Right cardiac atrium (tissue), 5 donors: ENCODE measurements at regions not wholly inside any gene's neighbourhood (a gene's known extent, or its start where the extent isn't known, plus 50 kb on each side); places are given as distances from the start of the nearest gene placed in this dataset.

Experiments used
- ATAC-seq, 2 donors: fragments of 200-7000 bp; cut with Tn5 transposase; one replicate each; pipeline versions ENCODE4 v1.8.0 to v1.9.1; 2020; ENCODE audit warnings: moderate library complexity in 2 of 2, mild to moderate bottlenecking in 1 of 2
- DNase-seq, 3 donors: peaks; one replicate each; pipeline ENCODE4 v3.0.0-alpha.2; 2020
- H3K27ac ChIP-seq: one replicate; pipeline ENCODE4 v1.5.1; 2013; ENCODE audit warnings: mild to moderate bottlenecking, low read length, control low read depth, moderate library complexity
- H3K27me3 ChIP-seq: one replicate; pipeline ENCODE4 v1.6.1; 2013; ENCODE audit not compliant: control insufficient read depth, insufficient read depth
- H3K4me1 ChIP-seq: one replicate; pipeline ENCODE4 v1.6.1; 2013; ENCODE audit warnings: low read length; ENCODE audit not compliant: control insufficient read depth, insufficient read depth
- H3K4me3 ChIP-seq: one replicate; pipeline ENCODE4 v1.5.1; 2013; ENCODE audit warnings: low read length, control low read depth
- H3K9me3 ChIP-seq: one replicate; pipeline ENCODE4 v1.6.1; 2013; ENCODE audit warnings: low read length; ENCODE audit not compliant: control insufficient read depth
- WGBS: extraction: QIAGEN DNeasy Blood & Tissue Kit; methylation state at CpG from one replicate; pipeline ENCODE4 v1.1.7; 2013; 5-methylcytosine and 5-hydroxymethylcytosine counted together
- intact Hi-C, 4 donors: fragments of 100-400 bp; cut with DNase I; formaldehyde crosslinking; loops; one replicate each; pipeline versions ENCODE4 v1.11.0 to v1.14.0; 2022 to 2023
- donor health status: healthy with polysubstance abuse.
- donor health status: DM: no; HTN: yes; CAD: no.
- donor health status: DM: no; HTN: no; CAD: no.
- donor health status: DM: no; HTN: yes; CAD: no; lungs with severe emphysema.
- donor health status: DM: yes; HTN: yes; CAD: no.

GRCh38 chr9:108468364-108468763 is 387.4 kb downstream of the ACTL7B start:
- H3K27ac ChIP-seq = no peak overlapping the region
- intact Hi-C loops = no loop called here
- peak; percentile 25 to 48 (median 41) for DNase-seq

GRCh38 chr9:108467653-108468324 is 388.0 kb downstream of the ACTL7B start:
- DNase-seq (peak in 1 of 3 donors; percentile 44), ATAC-seq (peak; percentile 60 to 69)
- no peak overlapping the region for H3K4me3 ChIP-seq
- H3K9me3 ChIP-seq = no peaks in the 10 kb centered on the region
- no peaks in the 10 kb centered on the region for H3K27me3 ChIP-seq
- WGBS = 28% methylated on average over 6 of the region's 6 CpGs
- H3K27ac ChIP-seq = no peak overlapping the region
- no peaks in the 10 kb centered on the region for H3K4me1 ChIP-seq
- intact Hi-C loops = no loop called here

More at GRCh38 chr9:108468364-108468763, 387.4 kb downstream of the ACTL7B start:
- Histone ChIP-seq H3K4me3 (no peak overlapping the region), H3K4me1 (peaks cover 3% of the 10 kb centered on the region), H3K27me3 (no peaks in the 10 kb centered on the region), H3K9me3 (no peaks in the 10 kb centered on the region)
- 91% methylated on average over 4 of the region's 4 CpGs for WGBS
- no peak for ATAC-seq

GRCh38 chr9:108467161-108467560 is 388.6 kb downstream of the ACTL7B start:
- Histone ChIP-seq H3K9me3 (no peaks in the 10 kb centered on the region), H3K4me3 (no peak overlapping the region), H3K4me1 (no peaks in the 10 kb centered on the region), H3K27me3 (no peaks in the 10 kb centered on the region), H3K27ac (no peak overlapping the region)
- intact Hi-C loops = no loop called here
- 77% methylated on average over 2 of the region's 2 CpGs for WGBS
- ATAC-seq (no peak), DNase-seq (no peak)

- Histone ChIP-seq H3K27me3 (no peaks in the 10 kb centered on the region), H3K27ac (no peak overlapping the region), H3K4me3 (no peak overlapping the region), H3K4me1 (no peaks in the 10 kb centered on the region), H3K9me3 (no peaks in the 10 kb centered on the region)
- ATAC-seq (no peak), DNase-seq (no peak)
- intact Hi-C loops = no loop called here
- 82% methylated on average over 2 of the region's 2 CpGs for WGBS
Measured at GRCh38 chr9:108466304-108466703, 389.5 kb downstream of the ACTL7B start.

- no peaks in the 10 kb centered on the region for H3K4me1 ChIP-seq
- intact Hi-C loops = no loop called here
- H3K27ac ChIP-seq = no peak overlapping the region
- no peak overlapping the region for H3K4me3 ChIP-seq
- DNase-seq (peak in 1 of 3 donors; percentile 16), ATAC-seq (peak; percentile 26 to 54)
- no peaks in the 10 kb centered on the region for H3K27me3 ChIP-seq
- WGBS = 70% methylated on average over 3 of the region's 3 CpGs
- no peaks in the 10 kb centered on the region for H3K9me3 ChIP-seq
Measured at GRCh38 chr9:108463932-108464606, 391.7 kb downstream of the ACTL7B start.

- 96% methylated on average over 2 of the region's 2 CpGs for WGBS
- H3K27me3 ChIP-seq = peaks cover 3% of the 10 kb centered on the region
- no peak overlapping the region for H3K27ac ChIP-seq
- H3K4me3 ChIP-seq = no peak overlapping the region
- intact Hi-C loops = no loop called here
- H3K4me1 ChIP-seq = no peaks in the 10 kb centered on the region
- ATAC-seq (no peak), DNase-seq (no peak)
- H3K9me3 ChIP-seq = no peaks in the 10 kb centered on the region
Measured at GRCh38 chr9:108456903-108457302, 398.9 kb downstream of the ACTL7B start.

- DNase-seq = no peak
- H3K9me3 ChIP-seq = no peaks in the 10 kb centered on the region
- WGBS = 87% methylated on average over 8 of the region's 8 CpGs
- no peak overlapping the region for H3K27ac ChIP-seq
- intact Hi-C loops = no loop called here
- H3K27me3 ChIP-seq = no peaks in the 10 kb centered on the region
- ATAC-seq = no peak
- no peak overlapping the region for H3K4me3 ChIP-seq
- no peaks in the 10 kb centered on the region for H3K4me1 ChIP-seq
Measured at GRCh38 chr9:108445431-108446071, 410.2 kb downstream of the ACTL7B start.

GRCh38 chr9:108444400-108445358 is 411.1 kb downstream of the ACTL7B start:
- DNase-seq = no peak
- Histone ChIP-seq H3K4me3 (no peak overlapping the region), H3K27ac (no peak overlapping the region), H3K27me3 (no peaks in the 10 kb centered on the region), H3K9me3 (no peaks in the 10 kb centered on the region), H3K4me1 (no peaks in the 10 kb centered on the region)
- intact Hi-C loops = no loop called here
- WGBS = 71% methylated on average over 5 of the region's 5 CpGs
- ATAC-seq = peak in 1 of 2 donors; percentile 63

- Histone ChIP-seq H3K27me3 (no peaks in the 10 kb centered on the region), H3K9me3 (no peaks in the 10 kb centered on the region), H3K4me1 (no peaks in the 10 kb centered on the region), H3K27ac (no peak overlapping the region), H3K4me3 (no peak overlapping the region)
- intact Hi-C loops = no loop called here
- no peak for DNase-seq
- WGBS = 40% methylated on average over 3 of the region's 3 CpGs
- peak in 1 of 2 donors; percentile 41 for ATAC-seq
Measured at GRCh38 chr9:108443741-108444140, 412.0 kb downstream of the ACTL7B start.

- H3K4me1 ChIP-seq = no peaks in the 10 kb centered on the region
- H3K9me3 ChIP-seq = no peaks in the 10 kb centered on the region
- no peaks in the 10 kb centered on the region for H3K27me3 ChIP-seq
- 49% methylated on average over 6 of the region's 6 CpGs for whole genome bisulfite sequencing
- ATAC-seq (no peak), DNase-seq (no peak)
- H3K27ac ChIP-seq = no peak overlapping the region
- no peak overlapping the region for H3K4me3 ChIP-seq
- intact Hi-C loops = no loop called here
Measured at GRCh38 chr9:108443019-108443633, 412.7 kb downstream of the ACTL7B start.
